Endothelial cell of umbilical vein (primary cell): ENCODE measurements at regions not wholly inside any gene's neighbourhood (a gene's known extent, or its start where the extent isn't known, plus 50 kb on each side); places are given as distances from the start of the nearest gene placed in this dataset.

Source experiments
- BruUV-seq: library from RNA; stranded (reverse); fragments of 400-500 nt; replicated peaks from 2 replicates; lab custom pipeline; 2021; lab: Mats Ljungman, UMichigan
- CTCF ChIA-PET: fragments of 300-600, 350-600 bp; sonication (Branson Sonifier 250); formaldehyde crosslinking; loops from one replicate; lab custom pipeline; 2021; ENCODE audit warnings: antibody characterized with exemption, inconsistent platforms; lab: Charles Lee
- POLR2A ChIA-PET: fragments of 300-600, 350-600 bp; sonication (Branson Sonifier 250); formaldehyde crosslinking; loops from one replicate; lab custom pipeline; 2021; ENCODE audit warnings: antibody characterized with exemption, inconsistent platforms; lab: Charles Lee
- DNase-seq: peaks from one replicate; pipeline ENCODE4 v3.0.0-alpha.2; 2011; ENCODE audit warnings: low read depth, low spot score
- FAIRE-seq: peaks from 2 replicates; lab custom pipeline; 2011; peaks lifted over from hg19 to GRCh38; lab: Jason Lieb, UNC
- H2AFZ ChIP-seq: 2 replicates; pipeline ENCODE4 v1.6.0; 2012; ENCODE audit warnings: low read depth, low read length, control low read depth, inconsistent platforms
- H3K27ac ChIP-seq: 2 replicates; pipeline ENCODE4 v1.5.1; 2011; ENCODE audit warnings: low read depth, mild to moderate bottlenecking, control low read depth, low read length, moderate library complexity; ENCODE audit not compliant: insufficient read depth
- H3K27me3 ChIP-seq, 2 experiments: 2 replicates each; pipeline versions ENCODE4 v1.6.0 to v1.6.1; 2011; ENCODE audit warnings: low read length in 2 of 2, mixed read lengths in 1 of 2; ENCODE audit not compliant: control insufficient read depth in 2 of 2, insufficient read depth in 2 of 2
- H3K36me3 ChIP-seq, 2 experiments: 2 replicates in 1 of 2; 3 replicates in 1 of 2; pipeline ENCODE4 v1.5.1; 2011; ENCODE audit warnings: low read length in 2 of 2, mild to moderate bottlenecking in 1 of 2, moderate library complexity in 1 of 2; ENCODE audit not compliant: control insufficient read depth in 2 of 2, insufficient read depth in 2 of 2; ENCODE audit errors: extremely low read depth in 1 of 2
- H3K4me1 ChIP-seq: 3 replicates; pipeline ENCODE4 v1.5.1; 2011; ENCODE audit warnings: mild to moderate bottlenecking, low read length; ENCODE audit not compliant: control insufficient read depth, insufficient read depth; ENCODE audit errors: extremely low read depth
- H3K4me2 ChIP-seq: 2 replicates; pipeline ENCODE4 v1.6.1; 2011; ENCODE audit warnings: low read length, control low read depth, mixed read lengths; ENCODE audit not compliant: insufficient read depth
- H3K4me3 ChIP-seq, 3 experiments: fragments of 200-600 bp in 1 of 3; sonication (generic), shearing (Covaris generic) in 1 of 3; replicated peaks in 1 of 3; 2 replicates each; pipeline ENCODE4 v1.5.1; 2011 to 2016; ENCODE audit warnings: control low read depth in 3 of 3, low read length in 3 of 3, mild to moderate bottlenecking in 2 of 3, inconsistent platforms in 1 of 3, low read depth in 1 of 3, moderate library complexity in 1 of 3; ENCODE audit not compliant: insufficient read depth in 1 of 3
- H3K79me2 ChIP-seq: 2 replicates; pipeline ENCODE4 v1.6.0; 2012; ENCODE audit warnings: low read length, inconsistent platforms; ENCODE audit not compliant: control insufficient read depth, insufficient read depth
- H3K9ac ChIP-seq: replicated peaks from 2 replicates; pipeline ENCODE3; 2011; ENCODE audit warnings: low read length, control low read depth; ENCODE audit not compliant: insufficient read depth; ENCODE audit errors: extremely low read depth
- H3K9me1 ChIP-seq: replicated peaks from 3 replicates; pipeline ENCODE4 v1.6.0; 2011; ENCODE audit warnings: mild to moderate bottlenecking, low read length; ENCODE audit not compliant: control insufficient read depth, insufficient read depth; ENCODE audit errors: extremely low read depth
- H3K9me3 ChIP-seq: replicated peaks from 2 replicates; pipeline ENCODE4 v1.5.1; 2012; ENCODE audit warnings: low read length, inconsistent platforms; ENCODE audit not compliant: control insufficient read depth, insufficient read depth
- H4K20me1 ChIP-seq: replicated peaks from 2 replicates; pipeline ENCODE3; 2011; ENCODE audit warnings: mild to moderate bottlenecking, low read length; ENCODE audit not compliant: control insufficient read depth, insufficient read depth; ENCODE audit errors: extremely low read depth
- CTCF ChIP-seq, 2 donors: IDR thresholded peaks; 1 replicate in 1 of 2; 2 replicates in 1 of 2; pipeline ENCODE4 v1.5.1; 2011; ENCODE audit warnings: low read length in 2 of 2, mild to moderate bottlenecking in 2 of 2, moderate library complexity in 2 of 2, control low read depth in 1 of 2, inconsistent platforms in 1 of 2, low read depth in 1 of 2; ENCODE audit not compliant: insufficient read depth in 1 of 2; ENCODE audit errors: extremely low read depth in 1 of 2
- EZH2 ChIP-seq: IDR thresholded peaks from 2 replicates; pipeline ENCODE4 v1.6.1; 2012; ENCODE audit warnings: borderline replicate concordance, low read depth, mild to moderate bottlenecking, moderate library complexity, low read length, inconsistent platforms; ENCODE audit not compliant: severe bottlenecking
- FOS ChIP-seq: IDR thresholded peaks from 2 replicates; pipeline ENCODE4 v1.6.1; 2011; ENCODE audit warnings: mild to moderate bottlenecking, low read length, moderate library complexity, borderline replicate concordance; ENCODE audit not compliant: insufficient read depth
- GATA2 ChIP-seq: IDR thresholded peaks from 2 replicates; pipeline ENCODE4 v1.7.0; 2011; ENCODE audit warnings: low read depth, mild to moderate bottlenecking, moderate library complexity, mixed read lengths, low read length; ENCODE audit not compliant: insufficient read length, insufficient read depth
- JUN ChIP-seq: IDR thresholded peaks from 2 replicates; pipeline ENCODE4 v1.6.1; 2011; ENCODE audit warnings: borderline replicate concordance, low read depth; ENCODE audit not compliant: insufficient read length, insufficient read depth
- MYC ChIP-seq: IDR thresholded peaks from one replicate; pipeline ENCODE4 v1.6.1; 2011; ENCODE audit warnings: mild to moderate bottlenecking, low read depth, low read length
- POLR2A ChIP-seq: IDR thresholded peaks from 2 replicates; pipeline ENCODE4 v1.6.1; 2012; ENCODE audit warnings: low read depth, mild to moderate bottlenecking, control low read depth, low read length
- POLR2AphosphoS5 ChIP-seq: IDR thresholded peaks from 2 replicates; pipeline ENCODE4 v1.6.1; 2012; ENCODE audit warnings: low read depth, mild to moderate bottlenecking, control low read depth, low read length, moderate library complexity; ENCODE audit not compliant: insufficient read depth
- dilution Hi-C: fragments of 300-500 bp; cut with MboI; formaldehyde crosslinking; loops from one replicate; pipeline ENCODE4 v1.15.0; 2019; ENCODE audit warnings: low sequenced_read_pairs; ENCODE audit not compliant: extremely low pct_ligation_motif_present
- intact Hi-C: fragments of 100-400 bp; cut with micrococcal nuclease; formaldehyde crosslinking; loops from one replicate; pipeline ENCODE4 v1.10.0; 2022
- TF ChIP-seq, protein P1 (sequence below): IDR thresholded peaks from 2 replicates; pipeline ENCODE4 v1.6.1; 2011; ENCODE audit not compliant: insufficient read depth, insufficient read length

GRCh38 chr18:11247381-11247970 is 98.1 kb upstream of the PIEZO2 start:
- intact Hi-C loops, result no loop called here
- Histone ChIP-seq H4K20me1 (no peaks in the 10 kb centered on the region), H3K9me3 (no peaks in the 10 kb centered on the region), H3K9ac (no peak overlapping the region), H3K9me1 (no peaks in the 10 kb centered on the region), H3K4me3 (no peak overlapping the region), H2AFZ (no peak overlapping the region), H3K27ac (no peak overlapping the region), H3K4me2 (no peak overlapping the region), H3K27me3 (no peaks in the 10 kb centered on the region), H3K4me1 (peaks cover 5% of the 10 kb centered on the region), H3K79me2 (no peaks in the 10 kb centered on the region), H3K36me3 (no peaks in the 10 kb centered on the region)
- dilution Hi-C loops, result no loop called here
- BruUV-seq, result no TSS peak
- CTCF ChIA-PET, result interaction anchor here (1.5 kb wide), 1 partner anchor 39 kb away, joined by 3 read pairs; no protein-coding TSS in a partner anchor
- FAIRE-seq, result no peak
- POLR2A ChIA-PET, result no interaction called here
- DNase-seq, result no peak
- TF ChIP-seq, protein P1, sequence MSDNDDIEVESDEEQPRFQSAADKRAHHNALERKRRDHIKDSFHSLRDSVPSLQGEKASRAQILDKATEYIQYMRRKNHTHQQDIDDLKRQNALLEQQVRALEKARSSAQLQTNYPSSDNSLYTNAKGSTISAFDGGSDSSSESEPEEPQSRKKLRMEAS, result no peak
- TF ChIP-seq EZH2 (no peak), MYC (no peak), POLR2AphosphoS5 (no peak), GATA2 (no peak), JUN (no peak)

- Histone ChIP-seq H3K9ac (no peak overlapping the region), H3K9me3 (no peaks in the 10 kb centered on the region), H3K4me1 (no peaks in the 10 kb centered on the region), H2AFZ (no peak overlapping the region), H3K9me1 (no peaks in the 10 kb centered on the region), H3K4me2 (no peak overlapping the region), H4K20me1 (no peaks in the 10 kb centered on the region), H3K4me3 (no peak overlapping the region), H3K27me3 (no peaks in the 10 kb centered on the region), H3K79me2 (no peaks in the 10 kb centered on the region), H3K36me3 (no peaks in the 10 kb centered on the region), H3K27ac (no peak overlapping the region)
- DNase-seq, result no peak
- intact Hi-C loops (no loop called here), dilution Hi-C loops (no loop called here)
- FAIRE-seq, result no peak
- ChIA-PET POLR2A (no interaction called here), CTCF (interaction anchor here (1.5 kb wide), 1 partner anchor 38 kb away, joined by 3 read pairs; no protein-coding TSS in a partner anchor)
- BruUV-seq, result no TSS peak
- TF ChIP-seq MYC (no peak), EZH2 (no peak), FOS (no peak), GATA2 (no peak), CTCF (IDR thresholded peaks at IDR 0.05; ENCODE audit: extremely low read depth in 1 of 2, insufficient read depth in 1 of 2, low read depth in 1 of 2, low read length in 2 of 2) (no peak), JUN (no peak), POLR2A (no peak), POLR2AphosphoS5 (no peak)
- TF ChIP-seq, protein P1, result no peak
Measured at GRCh38 chr18:11246495-11247300, 97.3 kb upstream of the PIEZO2 start.
